ENCODE measurements at regions not wholly inside any gene's neighbourhood (a gene's known extent, or its start where the extent isn't known, plus 50 kb on each side); places are given as distances from the start of the nearest gene placed in this dataset.

DNA sequence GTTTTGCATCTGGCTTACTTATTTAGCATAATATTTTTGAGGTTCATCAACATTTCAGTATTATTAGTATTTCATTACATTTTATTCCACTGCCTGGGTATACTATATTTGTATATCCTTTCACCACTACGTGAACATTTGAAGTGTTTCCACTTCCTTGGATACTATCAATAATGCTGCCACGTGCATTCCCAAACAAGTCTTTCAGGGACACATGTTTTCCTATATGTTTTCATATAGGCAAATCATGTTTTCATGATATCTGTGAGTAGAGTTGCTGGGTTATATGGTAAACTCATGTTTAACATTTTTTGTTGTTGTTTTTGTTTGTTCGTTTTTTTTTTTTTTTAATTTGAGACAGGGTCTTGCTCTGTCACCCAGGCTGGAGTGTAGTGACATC lies 380.1 kb downstream of the OMA1 start:
- Histone ChIP-seq H3K27me3 (no peaks in the 10 kb centered on the region), H3K4me3 (no peak overlapping the region), H3K9me3 (no peaks in the 10 kb centered on the region), H3K36me3 (no peaks in the 10 kb centered on the region), H3K4me1 (peaks cover 8% of the 10 kb centered on the region), H3K27ac (no peak overlapping the region)
- intact Hi-C loops (cut with DNase I), result no loop called here
- TF ChIP-seq POLR2A (IDR thresholded peaks at IDR 0.05) (no peak), POLR2AphosphoS5 (IDR thresholded peaks at IDR 0.05; ENCODE audit: insufficient read depth in 1 of 2, low read depth in 1 of 2) (no peak)
- TF ChIP-seq, protein P1, sequence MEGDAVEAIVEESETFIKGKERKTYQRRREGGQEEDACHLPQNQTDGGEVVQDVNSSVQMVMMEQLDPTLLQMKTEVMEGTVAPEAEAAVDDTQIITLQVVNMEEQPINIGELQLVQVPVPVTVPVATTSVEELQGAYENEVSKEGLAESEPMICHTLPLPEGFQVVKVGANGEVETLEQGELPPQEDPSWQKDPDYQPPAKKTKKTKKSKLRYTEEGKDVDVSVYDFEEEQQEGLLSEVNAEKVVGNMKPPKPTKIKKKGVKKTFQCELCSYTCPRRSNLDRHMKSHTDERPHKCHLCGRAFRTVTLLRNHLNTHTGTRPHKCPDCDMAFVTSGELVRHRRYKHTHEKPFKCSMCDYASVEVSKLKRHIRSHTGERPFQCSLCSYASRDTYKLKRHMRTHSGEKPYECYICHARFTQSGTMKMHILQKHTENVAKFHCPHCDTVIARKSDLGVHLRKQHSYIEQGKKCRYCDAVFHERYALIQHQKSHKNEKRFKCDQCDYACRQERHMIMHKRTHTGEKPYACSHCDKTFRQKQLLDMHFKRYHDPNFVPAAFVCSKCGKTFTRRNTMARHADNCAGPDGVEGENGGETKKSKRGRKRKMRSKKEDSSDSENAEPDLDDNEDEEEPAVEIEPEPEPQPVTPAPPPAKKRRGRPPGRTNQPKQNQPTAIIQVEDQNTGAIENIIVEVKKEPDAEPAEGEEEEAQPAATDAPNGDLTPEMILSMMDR (IDR thresholded peaks at IDR 0.05), result no peak
- DNase-seq (ENCODE audit: extremely low spot score in 2 of 2), result no peak

DNA sequence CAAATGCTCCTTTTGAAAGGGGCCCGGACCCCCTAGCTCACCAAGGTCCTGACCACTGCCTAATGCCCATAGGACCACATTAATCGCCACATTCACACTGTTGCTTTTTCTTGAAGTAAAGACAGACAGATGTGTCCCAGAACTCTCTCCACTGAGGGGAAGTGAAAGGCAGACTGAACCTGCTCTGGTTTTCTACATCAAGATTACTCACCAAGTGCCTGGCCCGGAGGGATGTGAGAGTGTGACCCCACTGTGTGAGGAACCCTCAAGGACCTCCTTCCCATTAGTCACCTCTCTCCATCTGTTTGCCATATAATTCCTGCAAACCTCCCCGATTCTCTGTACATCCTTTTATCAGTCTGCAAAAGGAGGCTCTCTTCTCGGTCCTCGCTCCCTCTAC lies 381.5 kb downstream of the OMA1 start:
- no peak for DNase-seq (ENCODE audit: extremely low spot score in 2 of 2)
- intact Hi-C loops (cut with DNase I), result no loop called here
- TF ChIP-seq, protein P1 (IDR thresholded peaks at IDR 0.05), result no peak
- no peak for TF ChIP-seq POLR2AphosphoS5 (IDR thresholded peaks at IDR 0.05; ENCODE audit: insufficient read depth in 1 of 2, low read depth in 1 of 2)
- no peak for TF ChIP-seq POLR2A (IDR thresholded peaks at IDR 0.05)
- Histone ChIP-seq H3K27me3 (no peaks in the 10 kb centered on the region), H3K4me1 (peaks cover 8% of the 10 kb centered on the region), H3K9me3 (no peaks in the 10 kb centered on the region), H3K27ac (no peak overlapping the region), H3K4me3 (no peak overlapping the region), H3K36me3 (no peaks in the 10 kb centered on the region)

DNA sequence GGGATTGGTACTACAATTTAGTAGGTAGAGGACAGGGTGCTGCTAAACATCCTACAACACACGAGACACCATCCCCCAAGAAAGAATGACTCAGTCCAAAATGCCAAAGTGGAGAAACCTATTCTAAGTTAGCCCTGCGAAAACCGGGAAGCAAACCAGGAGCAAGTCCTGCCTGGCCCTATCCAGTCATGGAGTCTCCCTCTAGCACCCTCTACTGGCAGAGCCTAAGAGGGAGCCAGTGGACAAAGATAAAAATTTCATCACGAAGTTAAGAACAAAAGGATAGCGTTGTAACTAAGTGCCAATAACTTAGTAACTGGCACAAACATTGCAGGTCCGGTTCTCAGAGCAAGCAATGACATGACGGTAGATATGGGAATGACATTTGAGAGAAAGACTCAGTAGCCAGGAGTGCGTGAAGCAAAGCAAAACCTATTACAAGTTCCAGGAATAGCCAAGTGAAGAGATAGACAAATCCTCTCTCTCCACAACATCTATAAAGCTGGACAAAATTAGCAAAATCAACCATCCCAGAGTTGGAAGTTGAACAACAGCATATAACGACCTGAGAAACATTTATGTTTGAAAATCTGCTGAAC lies 383.5 kb downstream of the OMA1 start:
- no peak for TF ChIP-seq POLR2A (IDR thresholded peaks at IDR 0.05)
- TF ChIP-seq, protein P1 (IDR thresholded peaks at IDR 0.05), result peak; percentile 6 to 49 (median 46)
- H3K4me1 ChIP-seq, result peaks cover 8% of the 10 kb centered on the region
- H3K4me3 ChIP-seq, result no peak overlapping the region
- intact Hi-C loops (cut with DNase I), result no loop called here
- H3K27me3 ChIP-seq, result no peaks in the 10 kb centered on the region
- no peaks in the 10 kb centered on the region for H3K36me3 ChIP-seq
- DNase-seq (ENCODE audit: extremely low spot score in 2 of 2), result no peak
- H3K27ac ChIP-seq, result peak overlapping the region; percentile 1
- no peaks in the 10 kb centered on the region for H3K9me3 ChIP-seq

DNA sequence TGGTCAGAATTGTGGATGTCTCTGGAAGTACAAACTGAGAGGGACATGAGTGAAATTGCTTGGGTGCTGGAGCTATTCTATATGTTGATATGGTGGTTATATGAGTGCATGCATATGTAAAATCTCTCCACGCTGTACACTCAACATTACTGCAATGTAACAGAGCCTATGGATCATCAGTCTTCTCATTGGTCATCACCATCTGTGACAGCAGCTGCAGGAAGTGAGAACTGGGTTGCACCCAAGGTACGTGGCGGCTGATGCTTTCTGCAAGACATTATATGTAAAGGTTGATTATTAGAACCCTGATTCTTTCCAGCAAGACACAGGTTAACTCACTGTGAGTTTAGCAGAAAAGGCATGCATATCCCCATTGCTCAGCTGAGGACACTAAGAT lies 387.1 kb downstream of the OMA1 start:
- no peaks in the 10 kb centered on the region for H3K36me3 ChIP-seq
- TF ChIP-seq POLR2A (IDR thresholded peaks at IDR 0.05) (no peak), POLR2AphosphoS5 (IDR thresholded peaks at IDR 0.05; ENCODE audit: insufficient read depth in 1 of 2, low read depth in 1 of 2) (no peak)
- TF ChIP-seq, protein P1 (IDR thresholded peaks at IDR 0.05), result no peak
- no peaks in the 10 kb centered on the region for H3K27me3 ChIP-seq
- no peak overlapping the region for H3K4me3 ChIP-seq
- DNase-seq (ENCODE audit: extremely low spot score in 2 of 2), result no peak
- no peak overlapping the region for H3K27ac ChIP-seq
- H3K9me3 ChIP-seq, result no peaks in the 10 kb centered on the region
- intact Hi-C loops (cut with DNase I), result no loop called here
- H3K4me1 ChIP-seq, result peaks cover 8% of the 10 kb centered on the region

DNA sequence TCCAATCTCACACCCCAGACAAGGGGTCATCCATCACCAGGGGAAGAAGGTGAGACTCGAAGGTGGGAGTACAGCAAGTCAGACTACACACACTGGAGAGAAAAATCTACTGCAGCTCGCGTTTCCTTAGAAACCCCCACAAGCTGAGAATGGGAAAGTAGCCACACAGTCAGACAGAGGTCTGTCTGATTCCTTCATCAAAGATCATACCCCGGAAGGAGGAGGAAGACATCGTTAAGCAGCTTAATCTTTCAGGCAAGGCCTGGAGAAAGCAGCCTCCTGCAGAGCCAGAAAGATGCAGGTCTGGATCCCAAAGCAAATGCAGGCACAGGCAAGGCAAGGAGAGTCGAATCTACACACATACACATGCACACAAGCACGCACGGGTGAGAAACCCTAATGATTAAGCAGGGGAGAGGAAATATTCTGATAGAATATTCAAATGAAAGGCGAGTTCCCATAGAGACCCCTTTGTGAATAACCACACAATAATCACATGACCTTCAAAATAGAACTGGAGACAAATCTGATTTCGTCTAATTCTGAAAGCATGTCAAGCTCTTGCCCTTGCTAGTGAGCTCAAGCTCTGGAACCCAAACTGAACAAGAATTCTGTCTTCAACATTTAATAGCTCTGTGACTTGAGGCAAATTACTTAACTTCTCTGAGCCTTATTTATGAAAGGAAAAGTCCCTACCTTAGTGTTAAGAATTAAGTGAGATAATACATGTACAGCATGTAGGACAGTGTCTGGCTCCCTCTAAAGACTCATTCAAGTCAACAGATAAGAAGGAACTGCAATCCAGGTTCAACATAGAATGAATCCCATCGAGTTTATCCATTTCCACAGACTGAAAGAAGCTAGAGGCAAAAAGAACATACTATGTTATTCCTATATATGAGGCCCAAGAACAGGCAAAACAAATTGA lies 387.8 kb downstream of the OMA1 start:
- TF ChIP-seq POLR2AphosphoS5 (IDR thresholded peaks at IDR 0.05; ENCODE audit: insufficient read depth in 1 of 2, low read depth in 1 of 2) (no peak), POLR2A (IDR thresholded peaks at IDR 0.05) (no peak)
- TF ChIP-seq, protein P1 (IDR thresholded peaks at IDR 0.05), result no peak
- Histone ChIP-seq H3K9me3 (no peaks in the 10 kb centered on the region), H3K36me3 (no peaks in the 10 kb centered on the region), H3K4me1 (peaks cover 8% of the 10 kb centered on the region), H3K4me3 (no peak overlapping the region), H3K27ac (no peak overlapping the region), H3K27me3 (no peaks in the 10 kb centered on the region)
- DNase-seq (ENCODE audit: extremely low spot score in 2 of 2), result no peak
- intact Hi-C loops (cut with DNase I), result no loop called here

All from vagina (tissue), 2 donors.